T-helper 2 cell treated with Interferon-gamma antibody and Interleukin-4, amounts not matched to agents 5 μg/mL and 100 μg/mL, for 36 hours (primary cell): ENCODE measurements at regions not wholly inside any gene's neighbourhood (a gene's known extent, or its start where the extent isn't known, plus 50 kb on each side); places are given as distances from the start of the nearest gene placed in this dataset.
"Not testable (repeated sequence)": the region's sequence is repeated elsewhere in the genome, so short reads cannot be mapped to it uniquely, and the experiment has no call there.

Experiments
- DNase-seq: peaks from one replicate; pipeline ENCODE4 v3.0.0; 2021; ENCODE audit warnings: low spot score
- H3K27ac Mint-ChIP-seq: one replicate; pipeline ENCODE4 v1.8.0; 2021; ENCODE audit warnings: mild to moderate bottlenecking, mixed read lengths
- H3K27me3 Mint-ChIP-seq: one replicate; pipeline ENCODE4 v1.8.0; 2021; ENCODE audit warnings: low read depth, mixed read lengths
- H3K36me3 Mint-ChIP-seq: one replicate; pipeline ENCODE4 v1.8.0; 2021; ENCODE audit warnings: low read depth, mixed read lengths
- H3K4me1 Mint-ChIP-seq: one replicate; pipeline ENCODE4 v1.8.0; 2021; ENCODE audit warnings: low read depth, mixed read lengths
- H3K4me3 Mint-ChIP-seq: one replicate; pipeline ENCODE4 v1.8.0; 2022; ENCODE audit warnings: mild to moderate bottlenecking, moderate library complexity, mixed read lengths
- H3K9me3 Mint-ChIP-seq: one replicate; pipeline ENCODE4 v1.8.0; 2021; ENCODE audit warnings: mixed read lengths

- DNase-seq, result no peak
- H3K4me1 Mint-ChIP-seq, result peaks cover 8% of the 10 kb centered on the region
- H3K9me3 Mint-ChIP-seq, result peaks cover 17% of the 10 kb centered on the region
- no peak overlapping the region for H3K4me3 Mint-ChIP-seq
- no peak overlapping the region for H3K27ac Mint-ChIP-seq
- peaks cover 9% of the 10 kb centered on the region for H3K36me3 Mint-ChIP-seq
- H3K27me3 Mint-ChIP-seq, result no peaks in the 10 kb centered on the region
Observed at GRCh38 chrX:124250835-124251437, 81.5 kb upstream of the TEX13D start.

GRCh38 chrX:124254611-124255010 is 77.8 kb upstream of the TEX13D start:
- Mint-ChIP-seq H3K27me3 (no peaks in the 10 kb centered on the region), H3K9me3 (peaks cover 7% of the 10 kb centered on the region), H3K4me1 (peaks cover 3% of the 10 kb centered on the region), H3K27ac (no peak overlapping the region), H3K36me3 (no peaks in the 10 kb centered on the region), H3K4me3 (no peak overlapping the region)
- DNase-seq, result no peak

- no peak for DNase-seq
- Mint-ChIP-seq H3K9me3 (peaks cover 7% of the 10 kb centered on the region), H3K4me1 (peaks cover 2% of the 10 kb centered on the region), H3K27ac (no peak overlapping the region), H3K36me3 (no peaks in the 10 kb centered on the region), H3K27me3 (no peaks in the 10 kb centered on the region), H3K4me3 (no peak overlapping the region)
Observed at GRCh38 chrX:124256216-124256615, 76.2 kb upstream of the TEX13D start.

GRCh38 chrX:124256629-124257380 is 75.7 kb upstream of the TEX13D start:
- Mint-ChIP-seq H3K4me1 (no peaks in the 10 kb centered on the region), H3K27me3 (no peaks in the 10 kb centered on the region), H3K4me3 (no peak overlapping the region), H3K36me3 (no peaks in the 10 kb centered on the region), H3K9me3 (peaks cover 7% of the 10 kb centered on the region), H3K27ac (no peak overlapping the region)
- DNase-seq, result no peak

- no peaks in the 10 kb centered on the region for H3K9me3 Mint-ChIP-seq
- no peak overlapping the region for H3K4me3 Mint-ChIP-seq
- H3K36me3 Mint-ChIP-seq, result no peaks in the 10 kb centered on the region
- no peaks in the 10 kb centered on the region for H3K27me3 Mint-ChIP-seq
- no peak for DNase-seq
- H3K4me1 Mint-ChIP-seq, result no peaks in the 10 kb centered on the region
- no peak overlapping the region for H3K27ac Mint-ChIP-seq
Observed at GRCh38 chrX:124257924-124258702, 74.3 kb upstream of the TEX13D start.

GRCh38 chrX:124260845-124261244 is 71.6 kb upstream of the TEX13D start:
- no peak for DNase-seq
- H3K27ac Mint-ChIP-seq, result no peak overlapping the region
- H3K27me3 Mint-ChIP-seq, result no peaks in the 10 kb centered on the region
- H3K4me1 Mint-ChIP-seq, result no peaks in the 10 kb centered on the region
- H3K4me3 Mint-ChIP-seq, result no peak overlapping the region
- no peaks in the 10 kb centered on the region for H3K36me3 Mint-ChIP-seq
- H3K9me3 Mint-ChIP-seq, result no peaks in the 10 kb centered on the region

GRCh38 chrX:124263743-124264142 is 68.7 kb upstream of the TEX13D start:
- H3K27ac Mint-ChIP-seq, result no peak overlapping the region
- no peaks in the 10 kb centered on the region for H3K4me1 Mint-ChIP-seq

GRCh38 chrX:124268099-124268498 is 64.4 kb upstream of the TEX13D start:
- Mint-ChIP-seq H3K9me3 (no peaks in the 10 kb centered on the region), H3K4me1 (no peaks in the 10 kb centered on the region), H3K27me3 (no peaks in the 10 kb centered on the region), H3K36me3 (no peaks in the 10 kb centered on the region), H3K27ac (no peak overlapping the region), H3K4me3 (no peak overlapping the region)
- no peak for DNase-seq

More at GRCh38 chrX:124263743-124264142, 68.7 kb upstream of the TEX13D start:
- no peaks in the 10 kb centered on the region for H3K36me3 Mint-ChIP-seq
- no peaks in the 10 kb centered on the region for H3K27me3 Mint-ChIP-seq
- DNase-seq, result no peak
- H3K9me3 Mint-ChIP-seq, result no peaks in the 10 kb centered on the region
- H3K4me3 Mint-ChIP-seq, result no peak overlapping the region

- Mint-ChIP-seq H3K4me3 (no peak overlapping the region), H3K27me3 (no peaks in the 10 kb centered on the region), H3K9me3 (no peaks in the 10 kb centered on the region), H3K36me3 (no peaks in the 10 kb centered on the region), H3K27ac (no peak overlapping the region), H3K4me1 (no peaks in the 10 kb centered on the region)
- DNase-seq, result no peak
Observed at GRCh38 chrX:124269881-124270280, 62.6 kb upstream of the TEX13D start.

- not testable (repeated sequence) for H3K9me3 Mint-ChIP-seq, H3K27ac Mint-ChIP-seq, H3K4me3 Mint-ChIP-seq, H3K27me3 Mint-ChIP-seq, H3K36me3 Mint-ChIP-seq, H3K4me1 Mint-ChIP-seq, DNase-seq
Observed at GRCh38 chrX:124271599-124271998, 60.9 kb upstream of the TEX13D start.

GRCh38 chrX:124272370-124272982 is 60.0 kb upstream of the TEX13D start:
- DNase-seq, result no peak
- Mint-ChIP-seq H3K27ac (no peak overlapping the region), H3K36me3 (no peaks in the 10 kb centered on the region), H3K9me3 (no peaks in the 10 kb centered on the region), H3K4me1 (no peaks in the 10 kb centered on the region), H3K27me3 (no peaks in the 10 kb centered on the region), H3K4me3 (no peak overlapping the region)

- Mint-ChIP-seq H3K4me3 (no peak overlapping the region), H3K4me1 (no peaks in the 10 kb centered on the region), H3K36me3 (no peaks in the 10 kb centered on the region), H3K27me3 (no peaks in the 10 kb centered on the region), H3K9me3 (no peaks in the 10 kb centered on the region), H3K27ac (no peak overlapping the region)
- DNase-seq, result no peak
Observed at GRCh38 chrX:124274438-124275181, 57.9 kb upstream of the TEX13D start.

- Mint-ChIP-seq H3K27me3 (no peaks in the 10 kb centered on the region), H3K36me3 (no peaks in the 10 kb centered on the region), H3K4me1 (no peaks in the 10 kb centered on the region), H3K9me3 (no peaks in the 10 kb centered on the region), H3K27ac (no peak overlapping the region), H3K4me3 (no peak overlapping the region)
- DNase-seq, result no peak
Observed at GRCh38 chrX:124275182-124275894, 57.1 kb upstream of the TEX13D start.
